Motor neuron (in vitro differentiated cells): ENCODE measurements at regions not wholly inside any gene's neighbourhood (a gene's known extent, or its start where the extent isn't known, plus 50 kb on each side); places are given as distances from the start of the nearest gene placed in this dataset.
"Not testable (repeated sequence)": the region's sequence is repeated elsewhere in the genome, so short reads cannot be mapped to it uniquely, and the experiment has no call there.

Experiments used
- ATAC-seq, 8 experiments: fragments of 200-7000 bp; cut with Tn5 transposase; replicated peaks in 6 of 8; 2 replicates each; pipeline ENCODE4 v1.8.0; 2021; ENCODE audit warnings: mild to moderate bottlenecking in 8 of 8, moderate library complexity in 8 of 8
- H3K27ac ChIP-seq, 2 donors: fragments of 250-450 bp; sonication (Bioruptor Pico); 2 replicates each; pipeline ENCODE4 v1.9.0; 2021; ENCODE audit warnings: antibody characterized with exemption in 2 of 2, mild to moderate bottlenecking in 2 of 2, moderate library complexity in 1 of 2
- H3K4me1 ChIP-seq, 2 donors: fragments of 250-450 bp; sonication (Bioruptor Pico); replicated peaks in 1 of 2; 2 replicates each; pipeline ENCODE4 v1.6.1; 2021; ENCODE audit warnings: antibody characterized with exemption in 2 of 2, mild to moderate bottlenecking in 2 of 2, moderate library complexity in 1 of 2
- H3K4me3 ChIP-seq, 5 donors: fragments of 250-450 bp; sonication (Bioruptor Pico); 2 replicates each; pipeline ENCODE4 v1.9.0; 2021; ENCODE audit warnings: antibody characterized with exemption in 5 of 5, mild to moderate bottlenecking in 5 of 5, moderate library complexity in 4 of 5
- WGBS, 10 experiments: fragments of 450-650 bp; shearing (Covaris generic); methylation state at CpG; one replicate each; pipeline ENCODE4 v1.0.0; 2022; 5-methylcytosine and 5-hydroxymethylcytosine counted together
- in situ Hi-C, 9 experiments: fragments of 400-800 bp; cut with MboI; loops; one replicate each; pipeline ENCODE4 v1.15.0; 2021; ENCODE audit warnings: low sequenced_read_pairs in 9 of 9, low pct_unique_long_range_greater_than_20kb in 2 of 9; ENCODE audit not compliant: unreplicated experiment in 9 of 9

DNA sequence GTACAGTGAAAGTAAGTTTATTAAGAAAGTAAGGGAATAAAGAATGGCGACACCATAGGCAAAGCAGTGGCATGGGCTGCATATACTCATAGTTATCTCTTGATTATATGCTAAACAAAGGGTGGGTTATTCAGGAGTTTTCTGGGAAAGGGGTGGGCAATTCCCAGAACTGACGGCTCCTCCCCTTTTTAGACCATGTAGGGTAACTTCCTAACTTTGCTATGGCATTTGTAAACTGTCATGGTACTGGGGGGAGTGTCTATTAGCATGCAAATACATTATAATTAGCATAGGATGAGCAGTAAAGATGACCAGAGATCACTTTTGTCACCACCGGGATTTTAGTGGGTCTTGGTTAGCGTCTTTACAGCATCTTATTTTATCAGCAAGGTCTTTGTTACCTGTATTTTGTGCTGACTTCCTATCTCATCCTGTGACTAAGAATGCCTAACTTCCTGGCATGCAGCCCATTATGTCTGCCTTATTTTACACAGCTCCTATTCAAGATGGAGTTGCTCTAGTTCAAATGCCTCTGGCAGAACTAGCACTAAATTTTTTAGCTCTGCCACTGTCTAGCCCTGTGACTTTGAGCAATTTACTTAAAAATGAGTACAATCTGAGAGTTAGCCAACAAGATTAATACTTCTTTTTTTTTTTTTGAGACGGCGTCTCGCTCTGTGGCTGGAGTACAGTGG, 110.3 kb upstream of the PALMD start:
- 60 to 100% (median 77%) methylated on average over 1 to 7 of the region's 7 CpGs; no CpG with 5 or more reads in 1 of the 10 experiments for WGBS, 10 experiments
- Histone ChIP-seq H3K27ac (no peak overlapping the region), H3K4me3 (no peak overlapping the region), H3K4me1 (peaks cover 38% of the 10 kb centered on the region in 2 donors)
- ATAC-seq, result peak in 3 of 8 experiments; percentile 7 to 39 (median 27)
- in situ Hi-C loops, result no loop called here

DNA sequence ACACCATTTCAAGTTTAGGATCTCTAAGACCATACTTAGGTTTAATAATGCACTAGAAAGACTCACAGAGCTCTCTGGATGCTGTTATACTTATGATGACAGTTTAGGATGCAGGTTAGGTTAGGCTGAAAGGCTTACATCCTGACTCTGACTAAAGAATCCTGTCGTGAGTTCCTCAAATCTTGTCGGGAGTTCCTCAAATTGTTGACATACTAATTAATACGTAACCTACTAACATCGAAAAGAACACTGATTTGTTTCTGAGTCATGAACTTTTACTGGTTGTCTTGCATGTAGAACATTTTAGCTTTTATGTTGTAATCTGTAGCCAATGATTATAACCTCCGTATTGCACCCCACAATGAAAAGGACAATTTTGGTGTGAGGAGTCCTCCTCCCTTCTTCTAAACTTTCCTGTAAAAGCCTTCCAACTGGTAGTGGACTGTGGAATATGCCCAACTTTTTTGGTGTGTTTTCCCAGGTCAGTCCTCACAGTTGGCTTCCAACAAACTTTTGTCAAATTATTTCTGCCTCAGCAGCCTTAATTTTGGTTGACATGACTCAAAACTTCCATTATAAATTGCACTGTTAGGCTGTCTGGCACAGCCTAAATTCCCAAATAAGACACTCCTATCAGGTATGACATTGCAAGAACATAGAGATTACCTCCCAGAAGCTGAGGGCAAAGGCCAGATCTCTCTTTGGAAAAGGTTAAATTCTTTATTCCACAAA, 107.9 kb upstream of the PALMD start:
- no peak overlapping the region for H3K4me3 ChIP-seq
- ATAC-seq, result no peak
- no peak overlapping the region for H3K27ac ChIP-seq
- H3K4me1 ChIP-seq, result peaks cover 21 to 22% of the 10 kb centered on the region in 2 donors
- 22 to 100% (median 90%) methylated on average over 1 to 5 of the region's 5 CpGs; no CpG with 5 or more reads in 1 of the 10 experiments for WGBS, 10 experiments
- in situ Hi-C loops, result no loop called here

DNA sequence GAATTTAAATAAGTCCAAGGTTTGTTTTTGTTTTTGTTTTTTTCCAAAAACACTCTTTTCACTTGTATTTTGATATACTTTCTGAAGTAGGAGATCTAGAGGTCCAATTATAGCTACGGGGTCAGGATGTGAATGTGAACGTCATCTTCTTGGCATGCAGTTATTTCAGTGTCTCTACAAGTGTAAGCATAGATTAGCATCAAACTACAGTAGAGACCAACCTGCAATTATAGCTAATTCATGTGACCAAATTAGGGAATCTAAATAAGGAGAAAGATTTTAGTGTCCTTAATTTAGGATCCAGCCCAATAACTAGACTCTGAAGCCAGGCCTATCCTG, 107.3 kb upstream of the PALMD start:
- ATAC-seq, result no peak
- peaks cover 19 to 20% of the 10 kb centered on the region in 2 donors for H3K4me1 ChIP-seq
- in situ Hi-C loops, result no loop called here
- no peak overlapping the region for H3K27ac ChIP-seq
- no peak overlapping the region for H3K4me3 ChIP-seq
- WGBS, 10 experiments, result 53 to 95% (median 88%) methylated on average over 2 of the region's 2 CpGs; no CpG with 5 or more reads in 1 of the 10 experiments

DNA sequence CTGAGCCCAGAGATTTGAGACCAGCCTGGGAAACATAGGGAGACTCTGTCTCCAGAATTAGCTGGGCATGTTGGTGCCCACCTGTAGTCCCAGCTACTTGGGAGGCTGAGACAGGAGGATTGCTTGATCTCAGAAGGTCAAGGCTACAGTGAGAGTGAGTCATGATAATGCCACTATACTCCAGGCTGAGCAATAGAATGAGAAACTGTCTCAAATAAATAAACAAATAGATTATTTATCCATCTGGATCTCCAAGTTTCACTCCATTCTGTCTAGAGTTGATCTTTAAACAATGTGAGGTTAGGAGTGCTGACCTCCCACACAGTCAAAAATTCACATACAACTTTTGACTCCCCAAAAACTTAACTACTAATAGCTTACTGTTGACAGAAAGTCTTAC, 106.8 kb upstream of the PALMD start:
- no peak for ATAC-seq
- no peak overlapping the region for H3K27ac ChIP-seq
- H3K4me3 ChIP-seq, result no peak overlapping the region
- in situ Hi-C loops, result no loop called here
- peaks cover 14 to 15% of the 10 kb centered on the region in 2 donors for H3K4me1 ChIP-seq

DNA sequence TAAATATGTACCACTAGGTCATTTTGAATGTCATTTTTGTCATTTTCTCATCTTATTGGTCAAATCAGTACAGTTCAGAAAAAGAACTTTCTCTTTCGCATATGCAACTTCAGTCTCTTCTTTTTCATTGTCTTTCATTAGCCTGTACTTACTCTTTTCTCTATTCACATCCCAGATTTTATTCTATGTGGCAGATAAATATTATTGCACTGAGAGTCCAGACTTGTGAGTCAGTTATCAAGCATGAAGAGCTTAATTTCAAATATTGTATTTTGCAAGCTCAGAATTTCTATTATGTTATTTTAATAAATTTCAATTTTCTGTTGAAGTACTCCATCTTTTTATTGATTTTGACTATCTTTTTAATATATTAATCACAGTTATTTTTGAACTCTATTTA, 105.2 kb upstream of the PALMD start:
- Histone ChIP-seq H3K4me1 (peaks cover 0 to 3% of the 10 kb centered on the region in 2 donors), H3K4me3 (no peak overlapping the region), H3K27ac (no peak overlapping the region)
- in situ Hi-C loops, result no loop called here
- no peak for ATAC-seq
- 20 to 100% (median 92%) methylated on average over 1 of the region's 1 CpG; no CpG with 5 or more reads in 1 of the 10 experiments for WGBS, 10 experiments

DNA sequence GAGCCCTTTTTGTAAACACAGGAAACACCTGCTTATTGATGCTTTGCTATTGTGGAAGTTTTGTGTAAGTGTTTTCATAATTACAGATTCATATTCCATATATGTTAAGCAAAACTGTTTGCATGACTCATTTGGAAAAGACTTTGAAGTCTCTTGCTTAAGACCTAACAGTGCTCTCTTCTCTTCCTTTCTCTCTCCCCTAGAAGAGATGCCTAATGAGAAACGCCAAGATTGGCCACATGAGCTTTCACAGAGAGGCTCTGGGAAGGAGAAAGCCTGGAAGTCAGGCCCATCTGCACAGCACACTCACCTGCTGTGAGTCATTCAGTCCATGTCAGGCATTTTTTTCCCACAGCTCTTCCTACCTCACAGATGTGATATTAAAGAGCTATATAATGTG, 101.6 kb upstream of the PALMD start:
- WGBS, 10 experiments, result 0 to 71% (median 10%) methylated on average over 1 of the region's 1 CpG; no CpG with 5 or more reads in 4 of the 10 experiments
- ATAC-seq, result peak; percentile 51 to 94 (median 84)
- Histone ChIP-seq H3K27ac (no peak overlapping the region), H3K4me3 (no peak overlapping the region), H3K4me1 (peaks cover 4 to 12% of the 10 kb centered on the region in 2 donors)
- in situ Hi-C loops, result no loop called here

DNA sequence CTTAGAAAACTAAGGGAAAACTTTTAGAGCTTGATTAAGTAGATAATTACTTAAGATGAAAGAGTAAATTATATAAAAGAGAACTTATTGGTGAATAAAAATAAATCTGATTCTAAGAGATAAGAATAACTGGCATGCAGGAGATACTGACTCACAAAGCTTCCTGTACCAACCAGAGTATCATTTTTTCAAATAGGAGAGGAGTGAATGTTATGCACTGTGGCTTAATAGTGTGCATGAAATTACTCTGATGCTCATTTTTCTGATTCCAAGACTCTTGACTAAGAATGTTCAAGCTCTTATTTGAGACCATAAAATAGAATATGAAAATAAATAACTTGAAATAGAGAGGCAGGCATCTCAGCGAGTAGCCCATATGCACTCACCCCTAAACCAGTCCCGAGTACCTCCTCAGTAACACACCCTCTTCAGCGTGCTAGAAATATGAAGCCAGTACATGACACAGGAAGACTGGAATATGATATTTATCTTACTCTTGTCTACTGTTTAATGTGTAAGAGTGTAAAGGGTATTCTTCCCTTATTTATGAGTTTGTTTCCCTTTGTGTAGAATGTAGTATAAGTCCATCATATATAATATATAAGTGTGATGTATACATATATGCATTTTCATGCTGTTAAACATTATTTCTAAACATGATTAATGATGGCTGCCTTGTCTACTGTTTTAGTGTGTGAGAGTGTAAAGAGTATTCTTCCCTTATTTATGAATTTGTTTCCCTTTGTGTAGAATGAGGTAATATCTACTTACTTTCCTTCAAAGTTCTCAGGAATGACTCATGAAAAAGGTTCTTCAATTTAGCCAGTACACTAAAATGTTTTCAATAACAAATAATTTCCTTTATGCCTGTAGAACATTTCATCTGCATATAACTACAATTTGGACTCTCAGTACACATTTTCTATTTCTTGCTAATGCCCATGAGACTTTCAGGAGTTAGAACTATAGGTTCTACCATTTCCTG, 99.2 kb upstream of the PALMD start:
- Histone ChIP-seq H3K4me1 (peaks cover 4 to 12% of the 10 kb centered on the region in 2 donors), H3K4me3 (no peak overlapping the region), H3K27ac (no peak overlapping the region)
- in situ Hi-C loops, result no loop called here
- ATAC-seq, result no peak
- 56 to 100% (median 98%) methylated on average over 1 to 3 of the region's 3 CpGs; no CpG with 5 or more reads in 2 of the 10 experiments for WGBS, 10 experiments

DNA sequence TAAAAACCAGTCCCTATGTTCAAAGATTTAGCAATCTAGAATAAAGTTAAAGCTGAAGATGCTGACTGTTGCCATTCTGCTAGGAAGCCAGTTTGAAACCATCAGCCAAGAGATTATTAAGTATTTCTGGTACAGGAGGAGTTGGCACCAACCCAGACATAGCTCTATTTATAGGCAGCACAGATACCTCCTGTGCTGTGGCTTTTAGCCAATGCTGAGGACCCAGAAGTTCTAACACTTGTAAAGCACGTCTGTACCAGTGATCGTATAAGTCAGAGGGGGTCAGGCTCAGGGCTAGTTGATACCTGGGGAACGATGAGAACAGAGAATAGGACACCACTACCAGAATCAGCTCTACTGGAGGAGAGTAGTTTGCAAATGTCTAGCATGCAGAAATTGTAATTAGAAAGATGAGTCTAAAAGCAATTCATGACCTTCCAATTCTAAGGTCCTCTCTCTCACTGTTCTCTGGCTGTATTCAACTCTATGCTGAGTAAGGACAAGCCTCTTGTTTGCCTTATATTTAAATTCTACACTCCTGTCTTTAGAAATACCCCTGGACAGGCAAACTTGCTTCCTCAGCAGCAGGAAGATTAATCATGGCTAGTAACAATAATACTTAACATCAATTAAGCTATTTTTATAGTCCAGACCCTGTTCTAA, 96.8 kb upstream of the PALMD start:
- Histone ChIP-seq H3K4me3 (no peak overlapping the region), H3K4me1 (peaks cover 4 to 12% of the 10 kb centered on the region in 2 donors), H3K27ac (no peak overlapping the region)
- 23 to 97% (median 65%) methylated on average over 2 to 3 of the region's 3 CpGs; no CpG with 5 or more reads in 2 of the 10 experiments for WGBS, 10 experiments
- in situ Hi-C loops, result no loop called here
- ATAC-seq, result peak in 6 of 8 experiments; percentile 2 to 71 (median 26)

DNA sequence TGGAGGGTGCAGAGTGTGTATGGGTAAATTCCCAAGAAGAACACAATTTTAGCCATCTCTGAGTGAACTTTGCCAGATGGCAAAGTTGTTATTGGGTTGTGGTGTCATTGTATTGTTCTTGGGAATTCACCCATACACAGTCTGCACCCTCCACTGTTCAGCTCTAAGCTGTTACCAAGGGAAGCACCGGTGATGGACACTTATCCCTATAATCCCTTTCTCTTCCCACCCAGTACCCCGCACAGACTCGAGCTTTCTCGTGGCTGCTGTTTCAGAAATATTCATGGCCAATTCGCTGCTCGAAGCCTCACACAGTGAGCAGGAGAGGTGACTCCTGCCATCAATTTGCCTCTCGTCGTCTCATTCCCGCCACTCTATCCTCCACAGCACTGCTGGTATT, 95.7 kb upstream of the PALMD start:
- no peak overlapping the region for H3K27ac ChIP-seq
- peaks cover 4 to 10% of the 10 kb centered on the region in 2 donors for H3K4me1 ChIP-seq
- no peak overlapping the region for H3K4me3 ChIP-seq
- in situ Hi-C loops, result no loop called here
- peak in 6 of 8 experiments; percentile 6 to 51 (median 30) for ATAC-seq
- 50 to 100% (median 87%) methylated on average over 1 to 9 of the region's 9 CpGs for WGBS, 10 experiments

DNA sequence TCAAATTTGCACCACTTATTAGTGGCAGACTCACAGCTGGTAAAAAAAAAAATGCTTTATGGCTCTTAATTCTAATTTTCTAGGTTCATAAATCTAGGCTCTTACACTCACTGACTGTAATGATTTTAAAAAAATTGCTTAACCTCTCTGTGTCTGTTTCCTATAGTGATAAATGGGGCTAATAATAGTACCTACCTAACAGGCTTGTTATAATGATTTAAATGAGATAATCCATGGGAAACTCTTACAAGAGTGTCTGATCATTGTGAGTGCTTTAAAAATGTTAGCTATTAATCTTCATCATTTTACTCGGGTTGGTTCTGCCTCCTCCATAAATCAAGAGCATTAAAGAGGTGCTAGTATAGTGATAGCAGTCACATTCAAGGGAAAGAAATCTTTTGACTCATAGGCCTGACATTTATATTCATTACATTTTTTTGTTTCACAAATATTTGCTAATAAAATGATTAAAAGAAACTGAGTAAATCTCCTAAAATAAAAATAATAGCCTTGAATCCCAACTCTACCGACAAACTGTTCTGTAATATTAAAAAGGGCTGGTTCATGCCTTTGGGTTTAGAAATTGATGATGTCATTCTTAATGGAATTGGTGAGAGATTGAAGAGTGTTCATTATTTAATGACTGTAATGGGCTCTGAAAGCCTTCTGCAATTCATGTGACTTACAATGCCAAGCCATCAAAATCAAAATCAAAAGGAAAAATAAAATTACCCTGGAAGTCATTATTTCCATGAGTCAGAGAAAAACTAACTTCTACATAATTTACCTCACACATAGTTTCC, 93.9 kb upstream of the PALMD start:
- 21 to 90% (median 47%) methylated on average over 1 to 2 of the region's 2 CpGs; no CpG with 5 or more reads in 1 of the 10 experiments for WGBS, 10 experiments
- in situ Hi-C loops, result no loop called here

DNA sequence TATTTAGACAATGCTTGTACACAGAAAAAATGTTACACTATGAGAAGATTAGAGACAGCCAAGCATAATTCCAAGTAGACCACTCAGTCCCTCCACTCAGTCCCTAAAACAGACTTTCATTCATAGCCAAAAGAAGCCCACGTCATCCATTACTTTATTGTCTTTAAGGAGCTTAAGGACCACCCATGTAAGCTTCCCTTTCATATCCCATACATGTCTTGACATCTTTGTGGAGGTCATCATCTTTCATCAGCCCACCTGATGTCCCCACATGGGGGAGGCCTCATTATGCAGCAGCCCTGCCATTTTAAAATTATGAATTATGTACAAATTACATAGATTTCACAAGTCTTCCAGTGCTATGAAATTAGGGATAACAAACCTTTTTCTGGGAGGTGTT, 92.6 kb upstream of the PALMD start:
- Histone ChIP-seq H3K27ac (no peak overlapping the region), H3K4me1 (peaks cover 2 to 4% of the 10 kb centered on the region in 2 donors), H3K4me3 (no peak overlapping the region)
- in situ Hi-C loops, result no loop called here
- no peak for ATAC-seq
- 83 to 100% (median 100%) methylated on average over 1 of the region's 1 CpG; no CpG with 5 or more reads in 3 of the 10 experiments for WGBS, 10 experiments

More for the DNA sequence above, 93.9 kb upstream of the PALMD start:
- peaks cover 4 to 10% of the 10 kb centered on the region in 2 donors for H3K4me1 ChIP-seq
- no peak overlapping the region for H3K4me3 ChIP-seq
- H3K27ac ChIP-seq, result no peak overlapping the region
- peak in 5 of 8 experiments; percentile 80 to 87 (median 86) for ATAC-seq

DNA sequence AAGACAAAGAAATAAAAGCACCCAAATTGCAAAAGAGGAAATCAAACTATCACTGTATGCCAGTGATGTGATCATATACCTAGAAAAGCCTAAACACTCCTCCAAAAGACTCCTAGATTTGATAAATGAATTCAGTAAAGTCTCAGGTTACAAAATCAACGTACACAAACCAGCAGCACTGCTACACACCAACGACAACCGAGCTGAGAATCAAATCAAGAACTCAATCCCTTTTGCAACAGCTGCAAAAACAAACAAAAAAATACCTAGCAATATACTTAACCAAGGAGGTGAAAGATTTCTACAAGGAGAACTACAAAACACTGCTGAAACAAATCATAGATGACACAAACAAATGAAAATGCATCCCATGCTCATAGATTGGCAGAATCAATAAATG, 92.1 kb upstream of the PALMD start:
- WGBS, 10 experiments, result 48 to 85% (median 68%) methylated on average over 2 to 3 of the region's 3 CpGs; no CpG with 5 or more reads in 1 of the 10 experiments
- not testable (repeated sequence) for H3K4me3 ChIP-seq

More for the DNA sequence above, 92.1 kb upstream of the PALMD start:
- H3K27ac ChIP-seq, ATAC-seq, H3K4me1 ChIP-seq, in situ Hi-C loops: not testable (repeated sequence)
